GM19328 (cell line): ENCODE measurements at regions not wholly inside any gene's neighbourhood (a gene's known extent, or its start where the extent isn't known, plus 50 kb on each side); places are given as distances from the start of the nearest gene placed in this dataset.
"Not testable (repeated sequence)": the region's sequence is repeated elsewhere in the genome, so short reads cannot be mapped to it uniquely, and the experiment has no call there.

Experiments
- ATAC-seq: cut with Tn5 transposase; IDR thresholded peaks from one replicate; pipeline ENCODE4 v1.9.1; 2021; ENCODE audit warnings: mild to moderate bottlenecking, moderate library complexity; ENCODE audit not compliant: unreplicated experiment

- no peak for ATAC-seq
These were observed 248.0 kb upstream of the FZD8 start for GRCh38 chr10:35889971-35890675.

GRCh38 chr10:35889226-35889625 lies 247.1 kb upstream of the FZD8 start:
- no peak for ATAC-seq

DNA sequence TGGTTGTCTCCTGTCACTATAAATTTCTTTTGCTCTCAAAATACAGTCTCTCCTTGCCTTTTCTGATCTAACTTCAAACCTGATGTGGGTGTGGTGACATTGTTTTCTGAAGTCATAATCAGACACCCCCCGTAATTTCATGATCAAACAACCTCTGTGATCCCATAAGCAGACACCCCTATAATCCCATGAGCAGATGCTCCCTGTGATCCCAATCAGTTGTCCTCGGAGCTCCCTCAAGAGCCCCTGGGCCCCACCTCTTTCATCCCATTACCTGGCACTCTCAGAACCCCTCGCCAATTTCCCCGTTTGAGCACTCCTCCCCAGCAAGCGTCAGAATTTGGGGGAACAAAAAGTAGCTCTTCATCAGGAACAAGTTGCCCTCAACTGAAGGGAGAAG lies 246.3 kb upstream of the FZD8 start:
- no peak for ATAC-seq

DNA sequence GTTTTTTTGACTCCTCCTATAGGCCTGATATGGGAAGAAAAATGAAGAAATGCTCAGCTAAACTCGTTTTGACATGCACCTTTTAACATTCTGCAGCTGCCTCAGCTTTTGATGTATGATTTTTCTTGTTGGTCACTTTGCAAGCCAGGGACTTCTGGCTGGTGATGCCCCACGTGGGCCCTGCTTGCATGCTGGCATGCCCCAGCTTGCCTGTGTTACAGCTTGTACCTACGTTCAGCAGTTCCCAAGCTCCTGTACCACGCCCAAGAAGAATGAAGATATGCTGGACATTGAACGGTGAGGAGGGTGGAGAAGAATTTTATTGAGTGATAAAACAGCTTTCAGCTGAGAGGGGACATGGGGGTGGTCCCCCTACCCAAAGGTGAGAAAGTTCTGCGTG lies 245.6 kb upstream of the FZD8 start:
- no peak for ATAC-seq

GRCh38 chr10:35885076-35885475 lies 243.0 kb upstream of the FZD8 start:
- ATAC-seq, result no peak

- ATAC-seq, result no peak
These were observed 242.6 kb upstream of the FZD8 start for GRCh38 chr10:35884657-35885071.

GRCh38 chr10:35882422-35883150 lies 240.5 kb upstream of the FZD8 start:
- no peak for ATAC-seq

GRCh38 chr10:35881320-35881719 lies 239.2 kb upstream of the FZD8 start:
- no peak for ATAC-seq

- no peak for ATAC-seq
These were observed 234.2 kb upstream of the FZD8 start for GRCh38 chr10:35876248-35876647.

- no peak for ATAC-seq
These were observed 233.1 kb upstream of the FZD8 start for GRCh38 chr10:35875016-35875676.

DNA sequence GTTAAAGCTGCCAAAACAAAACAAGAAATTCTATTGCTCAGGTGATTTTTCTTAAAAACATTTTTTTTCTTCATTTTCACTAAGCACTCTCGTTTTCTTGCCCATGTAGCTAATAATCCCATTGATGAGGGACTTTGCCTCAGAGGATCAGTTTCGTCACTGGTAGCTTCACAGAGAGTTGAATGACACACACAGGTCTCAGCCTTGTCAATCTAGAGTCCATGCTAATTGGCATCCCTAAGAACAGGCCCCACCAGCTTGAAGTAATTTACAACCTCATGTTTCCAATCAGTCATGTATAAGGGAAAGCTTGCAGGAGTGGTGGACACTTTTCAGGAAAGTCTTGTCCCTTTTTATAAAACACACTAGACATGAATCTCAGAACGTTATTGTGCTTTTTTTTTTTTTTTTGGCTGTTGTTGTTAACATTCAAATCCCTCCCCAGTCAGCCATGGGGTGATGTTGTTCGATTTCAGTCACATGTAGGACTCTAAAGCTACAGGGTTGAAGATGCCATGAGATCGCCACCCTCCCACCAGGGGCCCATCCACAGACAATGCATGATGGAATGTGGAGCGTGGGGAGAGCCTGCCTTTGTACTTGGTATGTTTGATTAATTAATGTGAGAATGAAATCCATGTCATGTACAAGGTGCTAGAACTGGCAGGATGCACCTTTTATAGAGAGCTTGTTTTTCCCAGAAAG lies 232.4 kb upstream of the FZD8 start:
- no peak for ATAC-seq

DNA sequence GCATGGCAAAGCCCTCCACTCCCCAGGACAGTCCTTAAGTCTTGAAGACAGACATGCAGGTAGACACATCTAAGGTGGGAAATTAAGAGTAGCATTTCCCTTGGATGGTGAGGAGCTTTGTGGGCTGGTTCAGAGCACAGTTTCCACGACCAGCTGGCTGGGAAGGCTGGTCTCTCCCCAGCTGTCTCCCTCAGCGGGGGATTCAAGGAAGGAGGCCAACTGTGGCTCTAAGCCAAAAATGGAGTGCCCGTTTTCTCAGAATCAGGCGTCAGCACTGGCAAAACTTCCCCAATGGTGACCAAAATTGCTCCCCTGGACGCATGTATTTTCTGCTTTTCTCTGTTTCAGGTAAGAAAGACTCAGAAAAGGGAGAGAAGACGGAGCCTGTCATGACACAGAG lies 230.6 kb upstream of the FZD8 start:
- ATAC-seq, result no peak

DNA sequence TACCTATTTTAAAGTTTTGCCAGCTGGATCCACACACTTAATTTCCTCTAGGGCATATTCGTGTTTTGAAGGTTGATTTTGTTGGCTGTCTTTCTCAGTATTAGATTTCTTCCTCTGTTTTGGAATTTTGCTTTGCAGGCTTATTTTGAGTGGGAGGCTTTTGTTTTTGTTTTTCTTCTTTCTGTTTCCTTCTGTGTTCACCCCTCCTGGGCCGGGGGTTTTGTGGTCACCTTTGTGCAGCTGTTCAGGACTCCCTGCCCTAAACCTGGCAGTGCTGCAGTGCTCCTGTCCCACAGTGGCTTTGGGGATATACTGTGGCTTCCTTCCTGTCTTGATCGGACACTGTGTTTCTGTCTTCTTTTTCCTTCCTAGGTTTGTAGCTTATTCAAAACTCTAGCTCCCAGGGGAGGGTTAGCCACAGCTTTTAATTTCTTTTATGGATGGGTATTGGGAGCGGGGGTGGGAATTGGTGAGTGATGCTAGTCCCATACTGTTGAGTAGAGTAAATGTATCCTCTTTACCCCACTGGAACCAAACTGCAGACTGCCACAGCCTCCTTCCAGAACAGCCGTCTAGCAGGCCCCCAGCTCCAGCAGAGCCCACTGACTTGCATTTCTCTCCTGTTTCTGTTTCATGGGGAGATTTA lies 228.7 kb upstream of the FZD8 start:
- ATAC-seq, result no peak

DNA sequence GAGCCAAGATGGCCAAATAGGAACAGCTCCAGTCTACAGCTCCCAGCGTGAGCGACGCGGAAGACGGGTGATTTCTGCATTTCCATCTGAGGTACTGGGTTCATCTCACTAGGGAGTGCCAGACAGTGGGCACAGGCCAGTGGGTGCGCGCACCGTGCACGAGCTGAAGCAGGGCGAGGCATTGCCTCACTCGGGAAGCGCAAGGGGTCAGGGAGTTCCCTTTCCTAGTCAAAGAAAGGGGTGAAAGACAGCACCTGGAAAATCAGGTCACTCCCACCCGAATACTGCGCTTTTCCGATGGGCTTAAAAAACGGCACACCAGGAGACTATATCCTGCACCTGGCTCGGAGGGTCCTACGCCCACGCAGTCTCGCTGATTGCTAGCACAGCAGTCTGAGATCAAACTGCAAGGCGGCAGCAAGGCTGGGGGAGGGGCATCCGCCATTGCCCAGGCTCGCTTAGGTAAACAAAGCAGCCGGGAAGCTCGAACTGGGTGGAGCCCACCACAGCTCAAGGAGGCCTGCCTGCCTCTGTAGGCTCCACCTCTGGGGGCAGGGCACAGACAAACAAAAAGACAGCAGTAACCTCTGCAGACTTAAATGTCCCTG lies 216.7 kb upstream of the FZD8 start:
- ATAC-seq, result not testable (repeated sequence)

- ATAC-seq, result no peak
These were observed 215.8 kb upstream of the FZD8 start for GRCh38 chr10:35857860-35858259.

DNA sequence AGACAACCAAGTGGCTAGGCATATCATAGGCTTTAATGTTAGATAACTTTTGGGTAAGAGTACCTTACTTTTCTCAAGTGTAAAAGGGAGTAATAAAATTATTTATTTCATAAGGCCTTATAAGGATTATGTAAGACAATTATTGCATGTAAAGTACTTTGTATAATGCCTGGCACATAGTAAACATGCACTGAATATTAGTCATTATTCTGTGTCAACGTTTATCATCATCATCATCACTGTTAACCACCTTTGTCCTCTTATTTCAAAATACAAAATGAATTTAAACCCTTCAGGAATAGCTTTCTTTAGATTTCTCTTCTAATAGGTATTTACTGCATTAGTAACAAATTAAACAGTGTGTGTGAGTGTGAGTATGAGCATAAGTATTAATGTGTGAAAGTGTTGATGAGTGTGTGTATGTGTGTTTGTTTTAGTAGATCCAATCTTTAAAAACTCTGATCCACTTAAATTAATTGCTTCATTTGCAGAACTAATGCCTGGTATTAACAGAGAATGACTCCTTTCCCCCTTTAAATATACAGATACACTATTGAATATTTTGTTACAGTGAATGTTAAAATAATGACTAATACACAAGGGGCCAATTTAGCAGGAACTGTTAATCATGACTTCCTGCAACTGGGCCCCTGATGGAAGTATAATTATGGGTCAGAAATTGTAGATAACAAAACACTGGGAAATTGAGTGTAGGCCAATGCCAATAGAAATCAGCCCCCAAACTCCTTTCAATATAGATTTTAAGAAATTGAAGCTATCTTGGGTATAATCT lies 213.3 kb upstream of the FZD8 start:
- ATAC-seq, result no peak

DNA sequence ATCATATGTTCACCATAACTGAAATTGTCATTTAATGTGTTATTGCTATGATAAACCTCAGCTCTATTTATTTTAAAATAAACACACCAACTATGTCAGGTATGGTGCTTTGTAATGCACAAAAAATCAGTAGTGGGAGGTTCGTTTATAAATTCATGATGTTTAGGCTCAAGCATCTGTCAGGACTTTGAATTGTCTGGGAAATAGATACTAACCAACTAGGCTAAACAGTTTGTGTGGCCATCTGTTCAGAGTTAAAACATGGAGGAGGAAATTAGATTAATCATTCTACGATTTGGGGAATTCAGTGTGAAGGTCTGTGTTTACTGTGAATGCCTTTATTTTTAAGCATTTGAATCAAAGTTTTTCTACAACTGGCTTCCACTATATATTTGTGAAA lies 212.6 kb upstream of the FZD8 start:
- no peak for ATAC-seq

- ATAC-seq, result no peak
These were observed 210.6 kb upstream of the FZD8 start for GRCh38 chr10:35852721-35853120.

- ATAC-seq, result no peak
These were observed 206.3 kb upstream of the FZD8 start for GRCh38 chr10:35848412-35848811.

GRCh38 chr10:35844686-35845085 lies 202.6 kb upstream of the FZD8 start:
- no peak for ATAC-seq
